ENCODE measurements at regions not wholly inside any gene's neighbourhood (a gene's known extent, or its start where the extent isn't known, plus 50 kb on each side); places are given as distances from the start of the nearest gene placed in this dataset.
"Not testable (repeated sequence)": the region's sequence is repeated elsewhere in the genome, so short reads cannot be mapped to it uniquely, and the experiment has no call there.

- DNase-seq: no peak
- intact Hi-C loops (cut with DNase I): no loop called here
- no peak for TF ChIP-seq POLR2A (IDR thresholded peaks at IDR 0.05)
- no peak for TF ChIP-seq CTCF (IDR thresholded peaks at IDR 0.05)
- Histone ChIP-seq H3K4me3 (no peak overlapping the region), H3K36me3 (no peaks in the 10 kb centered on the region), H3K27ac (no peak overlapping the region), H3K4me1 (no peaks in the 10 kb centered on the region), H3K9me3 (no peaks in the 10 kb centered on the region), H3K27me3 (peaks cover 0 to 16% (median 0%) of the 10 kb centered on the region in 4 donors)
- WGBS, 2 donors: 61 to 71% methylated on average over 2 to 3 of the region's 3 CpGs
These were observed 82.7 kb upstream of the ESRRB start for GRCh38 chr14:76293221-76293620.

GRCh38 chr14:76293923-76294322 is 82.0 kb upstream of the ESRRB start:
- intact Hi-C loops (cut with DNase I): no loop called here
- WGBS, 2 donors: 46 to 51% methylated on average over 3 of the region's 3 CpGs

GRCh38 chr14:76294876-76295275 is 81.1 kb upstream of the ESRRB start:
- Histone ChIP-seq H3K27ac (no peak overlapping the region), H3K27me3 (peaks cover 0 to 22% (median 0%) of the 10 kb centered on the region in 4 donors), H3K4me1 (no peaks in the 10 kb centered on the region), H3K9me3 (no peaks in the 10 kb centered on the region), H3K36me3 (no peaks in the 10 kb centered on the region), H3K4me3 (no peak overlapping the region)
- no peak for DNase-seq
- TF ChIP-seq POLR2A (IDR thresholded peaks at IDR 0.05): no peak
- no peak for TF ChIP-seq CTCF (IDR thresholded peaks at IDR 0.05)
- intact Hi-C loops (cut with DNase I): no loop called here
- WGBS, 2 donors: 73 to 92% methylated on average over 2 to 3 of the region's 3 CpGs

More at GRCh38 chr14:76293923-76294322, 82.0 kb upstream of the ESRRB start:
- Histone ChIP-seq H3K36me3 (no peaks in the 10 kb centered on the region), H3K27me3 (peaks cover 0 to 22% (median 0%) of the 10 kb centered on the region in 4 donors), H3K9me3 (no peaks in the 10 kb centered on the region), H3K4me3 (no peak overlapping the region), H3K27ac (no peak overlapping the region), H3K4me1 (no peaks in the 10 kb centered on the region)
- no peak for DNase-seq
- no peak for TF ChIP-seq POLR2A (IDR thresholded peaks at IDR 0.05)
- TF ChIP-seq CTCF (IDR thresholded peaks at IDR 0.05): no peak

- H3K4me1 ChIP-seq: no peaks in the 10 kb centered on the region
- no peaks in the 10 kb centered on the region for H3K9me3 ChIP-seq
- WGBS, 2 donors: 89 to 96% methylated on average over 5 of the region's 5 CpGs
- H3K4me3 ChIP-seq: no peak overlapping the region
- no peak for TF ChIP-seq POLR2A (IDR thresholded peaks at IDR 0.05)
- TF ChIP-seq CTCF (IDR thresholded peaks at IDR 0.05): no peak
- no peaks in the 10 kb centered on the region for H3K36me3 ChIP-seq
- DNase-seq: no peak
- peaks cover 0 to 18% (median 0%) of the 10 kb centered on the region in 4 donors for H3K27me3 ChIP-seq
- H3K27ac ChIP-seq: no peak overlapping the region
- intact Hi-C loops (cut with DNase I): no loop called here
These were observed 77.0 kb upstream of the ESRRB start for GRCh38 chr14:76298896-76299295.

- H3K4me1 ChIP-seq; DNase-seq; H3K36me3 ChIP-seq; H3K27ac ChIP-seq; H3K4me3 ChIP-seq; H3K9me3 ChIP-seq; intact Hi-C loops (cut with DNase I): not testable (repeated sequence)
- WGBS, 2 donors: 75 to 77% methylated on average over 7 of the region's 7 CpGs
- H3K27me3 ChIP-seq: peaks cover 0 to 14% (median 0%) of the 10 kb centered on the region in 4 donors
These were observed 72.7 kb upstream of the ESRRB start for GRCh38 chr14:76303188-76303587.
